Heart right ventricle (tissue), 16 donors: ENCODE measurements at regions not wholly inside any gene's neighbourhood (a gene's known extent, or its start where the extent isn't known, plus 50 kb on each side); places are given as distances from the start of the nearest gene placed in this dataset.
A peak's percentile ranks its signal among the peaks of the same experiment; 100 is the strongest.

ENCODE experiments used
- ATAC-seq, 8 donors: fragments of 200-7000 bp; cut with Tn5 transposase; one replicate each; pipeline ENCODE4 v1.9.1; 2020; ENCODE audit warnings: mild to moderate bottlenecking in 8 of 8, moderate library complexity in 8 of 8, moderate number of reproducible peaks in 1 of 8
- DNase-seq, 2 donors: peaks; one replicate each; pipeline ENCODE4 v3.0.0-alpha.2; 2020
- H3K27ac ChIP-seq, 10 donors: fragments of 200-600 bp; sonication (generic) in 2 of 10; one replicate each; pipeline versions ENCODE4 v1.5.0 to v1.8.0; 2020 to 2022; ENCODE audit warnings: mild to moderate bottlenecking in 3 of 10
- H3K27me3 ChIP-seq, 7 donors: fragments of 200-600 bp; one replicate each; pipeline ENCODE4 v1.8.0; 2021 to 2022; ENCODE audit warnings: mild to moderate bottlenecking in 2 of 7
- H3K36me3 ChIP-seq, 9 donors: fragments of 200-600 bp; sonication (generic) in 1 of 9; one replicate each; pipeline versions ENCODE4 v1.5.0 to v1.8.0; 2020 to 2022; ENCODE audit warnings: mild to moderate bottlenecking in 2 of 9
- H3K4me1 ChIP-seq, 9 donors: fragments of 200-600 bp; sonication (generic) in 1 of 9; one replicate each; pipeline versions ENCODE4 v1.5.0 to v1.8.0; 2020 to 2022; ENCODE audit warnings: mild to moderate bottlenecking in 4 of 9
- H3K4me3 ChIP-seq, 10 donors: fragments of 200-600 bp; sonication (generic) in 2 of 10; one replicate each; pipeline versions ENCODE4 v1.5.0 to v1.8.0; 2020 to 2022; ENCODE audit warnings: mild to moderate bottlenecking in 7 of 10, moderate library complexity in 2 of 10
- H3K9me3 ChIP-seq, 11 donors: fragments of 200-600 bp in 10 of 11; sonication (generic) in 2 of 11; one replicate each; pipeline versions ENCODE4 v1.5.0 to v1.8.0; 2013 to 2022; ENCODE audit warnings: mild to moderate bottlenecking in 2 of 11, control low read depth in 1 of 11, moderate library complexity in 1 of 11
- WGBS, 2 donors: extraction: QIAGEN DNeasy Blood & Tissue Kit; methylation state at CpG; one replicate each; pipeline ENCODE4 v1.1.7; 2013; ENCODE audit warnings: inconsistent platforms in 1 of 2; 5-methylcytosine and 5-hydroxymethylcytosine counted together
- intact Hi-C, 10 donors: fragments of 100-400 bp; cut with DNase I; formaldehyde crosslinking; loops; one replicate each; pipeline versions ENCODE4 v1.11.1 to v1.14.2; 2022
- TF ChIP-seq, protein P1 (sequence below), 9 donors: fragments of 200-600 bp; sonication (generic) in 2 of 9; IDR thresholded peaks; one replicate each; pipeline versions ENCODE4 v1.5.0 to v1.8.0; 2021 to 2022; ENCODE audit warnings: antibody characterized with exemption in 9 of 9, mild to moderate bottlenecking in 5 of 9, moderate library complexity in 1 of 9
- donor health status: Arrhythmogenic right ventricular cardiomyopathy.
- donor health status: ischemic (EF 13 %, LVEDD 7.1; RV severe dilation, severe dysfunction).
- donor health status: healthy with polysubstance abuse.
- donor health status: DM: no; HTN: yes; CAD: no.
- donor health status: DM: no; HTN: no; CAD: no.
- donor health status: ischemic (EF 25% LVEDD 6.9; RV normal size, moderate dysfunction).
- donor health status: ischemic (EF 25% LVEDD 5.7; RV mildly dilated, moderate dysfunction).
- donor health status: healthy.
- donor health status: DM: yes; HTN: yes; CAD: no.
- donor health status: Ischemic cardiomyopathy.
- donor health status: ischemic (EF 35%, LVEDD 5.7; RV mildly dilated, moderate dysfunction).
- donor health status: nonischemic (EF 11% LVEDD 7.7; RV severe dilation, severe dysfunction).
- donor health status: DM: yes; HTN: yes; CAD: no.
- donor health status: PGD.
- donor health status: ischemic (EF 29% LVEDD 5.4; RV normal size, mild dysfunction).
- donor health status: nonischemic (EF 23%, LVEDD 6.1; RV moderate dilation, normal function).

DNA sequence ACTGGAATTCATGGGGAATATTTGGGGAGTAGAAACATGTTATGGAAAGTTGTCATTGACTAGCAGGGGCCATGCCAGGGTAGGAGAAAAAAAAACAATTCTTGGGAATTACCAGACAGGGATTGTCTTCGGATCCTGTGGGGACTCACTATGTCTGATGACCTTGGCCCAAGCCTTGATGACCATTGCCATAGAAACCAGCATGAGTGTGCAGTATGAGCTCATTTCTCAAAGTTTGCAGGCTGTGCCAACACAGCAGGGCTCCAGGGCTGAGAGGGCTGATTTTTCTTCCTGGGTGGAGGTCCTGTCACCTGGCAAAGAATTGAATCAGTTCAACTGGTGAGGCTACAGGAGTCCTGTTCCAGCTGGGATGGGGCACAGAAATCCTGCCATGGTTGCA, 198.3 kb downstream of the ADRA2A start:
- intact Hi-C loops, result no loop called here
- H3K4me1 ChIP-seq, result no peaks in the 10 kb centered on the region
- ATAC-seq (no peak), DNase-seq (no peak)
- H3K36me3 ChIP-seq, result no peaks in the 10 kb centered on the region
- H3K27me3 ChIP-seq, result peaks cover 0 to 34% (median 6%) of the 10 kb centered on the region in 7 donors
- no peak overlapping the region for H3K4me3 ChIP-seq
- no peak overlapping the region for H3K27ac ChIP-seq
- 54 to 72% methylated on average over 1 of the region's 1 CpG for WGBS, 2 donors
- H3K9me3 ChIP-seq, result no peaks in the 10 kb centered on the region
- TF ChIP-seq, protein P1, sequence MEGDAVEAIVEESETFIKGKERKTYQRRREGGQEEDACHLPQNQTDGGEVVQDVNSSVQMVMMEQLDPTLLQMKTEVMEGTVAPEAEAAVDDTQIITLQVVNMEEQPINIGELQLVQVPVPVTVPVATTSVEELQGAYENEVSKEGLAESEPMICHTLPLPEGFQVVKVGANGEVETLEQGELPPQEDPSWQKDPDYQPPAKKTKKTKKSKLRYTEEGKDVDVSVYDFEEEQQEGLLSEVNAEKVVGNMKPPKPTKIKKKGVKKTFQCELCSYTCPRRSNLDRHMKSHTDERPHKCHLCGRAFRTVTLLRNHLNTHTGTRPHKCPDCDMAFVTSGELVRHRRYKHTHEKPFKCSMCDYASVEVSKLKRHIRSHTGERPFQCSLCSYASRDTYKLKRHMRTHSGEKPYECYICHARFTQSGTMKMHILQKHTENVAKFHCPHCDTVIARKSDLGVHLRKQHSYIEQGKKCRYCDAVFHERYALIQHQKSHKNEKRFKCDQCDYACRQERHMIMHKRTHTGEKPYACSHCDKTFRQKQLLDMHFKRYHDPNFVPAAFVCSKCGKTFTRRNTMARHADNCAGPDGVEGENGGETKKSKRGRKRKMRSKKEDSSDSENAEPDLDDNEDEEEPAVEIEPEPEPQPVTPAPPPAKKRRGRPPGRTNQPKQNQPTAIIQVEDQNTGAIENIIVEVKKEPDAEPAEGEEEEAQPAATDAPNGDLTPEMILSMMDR (IDR thresholded peaks at IDR 0.05), result no peak

DNA sequence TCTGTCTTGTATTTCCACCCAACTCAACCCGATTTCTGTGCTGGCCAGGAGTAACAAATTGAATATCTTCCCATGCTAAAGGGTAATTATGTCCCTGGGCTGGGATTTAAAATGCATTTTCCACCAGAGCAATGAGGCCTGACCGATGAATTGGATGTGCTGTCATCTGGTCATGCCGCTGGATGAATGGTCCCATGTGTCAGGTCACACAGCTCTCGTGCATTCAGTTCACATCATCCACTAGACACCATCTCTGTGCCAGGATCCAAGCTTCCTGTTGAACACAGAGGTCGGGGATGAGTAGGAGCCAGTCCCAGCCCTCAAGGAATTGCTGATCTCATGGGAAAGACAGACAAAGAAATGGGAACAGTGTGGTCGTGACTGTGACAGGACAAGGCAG, 200.8 kb downstream of the ADRA2A start:
- no peak overlapping the region for H3K4me3 ChIP-seq
- DNase-seq (no peak), ATAC-seq (no peak)
- H3K27ac ChIP-seq, result no peak overlapping the region
- 59 to 65% methylated on average over 6 of the region's 6 CpGs for WGBS, 2 donors
- H3K4me1 ChIP-seq, result no peaks in the 10 kb centered on the region
- H3K9me3 ChIP-seq, result no peaks in the 10 kb centered on the region
- TF ChIP-seq, protein P1 (IDR thresholded peaks at IDR 0.05), result no peak
- no peaks in the 10 kb centered on the region for H3K36me3 ChIP-seq
- intact Hi-C loops, result no loop called here
- peaks cover 0 to 19% (median 0%) of the 10 kb centered on the region in 7 donors for H3K27me3 ChIP-seq

DNA sequence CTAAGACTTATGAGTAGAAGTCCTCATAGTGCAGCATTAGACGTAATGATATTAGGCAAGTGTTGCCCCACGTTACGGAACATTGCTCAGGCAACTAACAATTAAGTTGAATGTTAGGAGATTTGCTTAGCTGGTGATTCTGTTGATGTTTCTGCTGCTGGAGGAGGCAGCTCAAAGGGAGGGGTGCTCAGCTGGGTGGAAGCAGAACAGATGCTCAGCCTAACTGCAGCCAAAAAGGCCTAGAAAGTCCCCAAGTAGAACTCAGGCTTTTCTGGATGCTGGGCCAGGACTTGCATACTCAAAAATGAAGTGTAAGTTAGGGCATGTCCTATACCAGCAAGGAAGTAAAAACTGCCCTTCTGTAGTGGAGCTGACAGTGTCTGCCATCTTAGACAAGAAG, 201.4 kb downstream of the ADRA2A start:
- DNase-seq (no peak), ATAC-seq (no peak)
- Histone ChIP-seq H3K36me3 (no peaks in the 10 kb centered on the region), H3K27me3 (peaks cover 0 to 18% (median 0%) of the 10 kb centered on the region in 7 donors), H3K9me3 (no peaks in the 10 kb centered on the region), H3K27ac (no peak overlapping the region), H3K4me1 (no peaks in the 10 kb centered on the region), H3K4me3 (no peak overlapping the region)
- 86 to 88% methylated on average over 3 of the region's 3 CpGs for WGBS, 2 donors
- TF ChIP-seq, protein P1 (IDR thresholded peaks at IDR 0.05), result no peak
- intact Hi-C loops, result no loop called here

DNA sequence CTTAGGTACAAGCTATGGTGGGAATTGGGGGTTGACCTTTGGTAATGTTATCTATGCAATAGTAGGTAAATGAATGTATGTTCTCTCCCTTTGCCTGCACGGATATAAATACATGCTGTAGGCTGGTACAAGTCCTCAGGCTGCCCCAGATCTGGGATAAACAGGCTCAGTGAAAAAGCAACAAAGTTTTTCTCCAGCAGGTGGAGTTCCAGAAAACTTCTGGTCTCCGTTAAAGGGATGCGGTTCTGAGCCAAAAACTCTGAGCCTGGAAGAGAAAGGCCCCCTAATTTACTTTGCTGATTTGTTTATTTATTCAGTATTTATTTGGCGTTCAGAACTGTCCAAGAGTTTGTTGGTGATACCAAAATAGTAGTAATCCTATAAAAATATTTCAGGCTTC, 204.7 kb downstream of the ADRA2A start:
- Histone ChIP-seq H3K27ac (no peak overlapping the region), H3K4me3 (no peak overlapping the region), H3K9me3 (no peaks in the 10 kb centered on the region), H3K4me1 (no peaks in the 10 kb centered on the region), H3K36me3 (no peaks in the 10 kb centered on the region), H3K27me3 (peaks cover 0 to 2% (median 0%) of the 10 kb centered on the region in 7 donors)
- intact Hi-C loops, result no loop called here
- ATAC-seq (peak in 1 of 8 donors; percentile 49), DNase-seq (peak in 1 of 2 donors; percentile 6)
- TF ChIP-seq, protein P1 (IDR thresholded peaks at IDR 0.05), result peak in 7 of 9 donors; percentile 24 to 43 (median 33)
- 12 to 17% methylated on average over 4 of the region's 4 CpGs for WGBS, 2 donors
